Stimulated activated CD4-positive, alpha-beta T cell treated with anti-CD3 and anti-CD28 coated beads, Interleukin-4, amount 100 ng/mL, for 24 hours (primary cell): ENCODE measurements at regions not wholly inside any gene's neighbourhood (a gene's known extent, or its start where the extent isn't known, plus 50 kb on each side); places are given as distances from the start of the nearest gene placed in this dataset.
"Not testable (repeated sequence)": the region's sequence is repeated elsewhere in the genome, so short reads cannot be mapped to it uniquely, and the experiment has no call there.

Source experiments
- DNase-seq: peaks from one replicate; pipeline ENCODE4 v3.0.0-alpha.2; 2020

DNA sequence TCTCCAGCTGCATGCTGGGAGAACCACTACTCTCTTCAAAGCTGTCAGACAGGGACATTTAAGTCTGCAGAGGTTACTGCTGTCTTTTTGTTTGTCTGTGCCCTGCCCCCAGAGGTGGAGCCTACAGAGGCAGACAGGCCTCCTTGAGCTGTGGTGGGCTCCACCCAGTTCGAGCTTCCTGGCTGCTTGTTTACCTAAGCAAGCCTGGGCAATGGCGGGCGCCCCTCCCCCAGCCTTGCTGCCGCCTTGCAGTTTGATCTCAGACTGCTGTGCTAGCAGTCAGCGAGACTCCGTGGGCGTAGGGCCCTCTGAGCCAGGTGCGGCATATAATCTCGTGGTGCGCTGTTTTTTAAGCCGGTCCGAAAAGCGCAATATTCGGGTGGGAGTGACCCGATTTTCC is 215.0 kb downstream of the STIM2 start:
- not testable (repeated sequence) for DNase-seq

DNA sequence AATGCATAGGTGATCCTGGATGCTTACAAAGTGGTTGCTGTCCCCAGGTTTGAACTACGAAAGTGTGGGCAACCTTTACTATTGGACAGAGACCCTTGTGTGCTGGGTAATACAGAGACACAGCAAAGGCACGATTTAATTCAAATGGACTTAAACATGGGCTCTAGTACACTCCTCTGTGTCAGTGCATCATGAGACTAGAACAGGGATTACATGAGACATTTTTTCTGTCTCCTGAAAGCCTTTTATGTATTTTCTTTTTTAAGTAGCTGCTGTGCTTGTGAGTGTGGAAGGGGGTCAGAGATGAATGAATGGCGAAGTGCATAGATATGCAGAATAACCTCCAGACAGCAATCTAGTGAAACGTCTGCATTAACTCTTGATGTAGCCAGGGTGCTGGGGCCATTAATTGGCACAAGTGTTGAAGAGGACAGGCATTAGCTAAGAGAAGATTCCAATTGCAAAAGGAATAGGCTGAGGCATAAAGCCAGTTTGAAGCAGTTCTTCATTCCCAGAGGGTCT is 218.4 kb downstream of the STIM2 start:
- no peak for DNase-seq

DNA sequence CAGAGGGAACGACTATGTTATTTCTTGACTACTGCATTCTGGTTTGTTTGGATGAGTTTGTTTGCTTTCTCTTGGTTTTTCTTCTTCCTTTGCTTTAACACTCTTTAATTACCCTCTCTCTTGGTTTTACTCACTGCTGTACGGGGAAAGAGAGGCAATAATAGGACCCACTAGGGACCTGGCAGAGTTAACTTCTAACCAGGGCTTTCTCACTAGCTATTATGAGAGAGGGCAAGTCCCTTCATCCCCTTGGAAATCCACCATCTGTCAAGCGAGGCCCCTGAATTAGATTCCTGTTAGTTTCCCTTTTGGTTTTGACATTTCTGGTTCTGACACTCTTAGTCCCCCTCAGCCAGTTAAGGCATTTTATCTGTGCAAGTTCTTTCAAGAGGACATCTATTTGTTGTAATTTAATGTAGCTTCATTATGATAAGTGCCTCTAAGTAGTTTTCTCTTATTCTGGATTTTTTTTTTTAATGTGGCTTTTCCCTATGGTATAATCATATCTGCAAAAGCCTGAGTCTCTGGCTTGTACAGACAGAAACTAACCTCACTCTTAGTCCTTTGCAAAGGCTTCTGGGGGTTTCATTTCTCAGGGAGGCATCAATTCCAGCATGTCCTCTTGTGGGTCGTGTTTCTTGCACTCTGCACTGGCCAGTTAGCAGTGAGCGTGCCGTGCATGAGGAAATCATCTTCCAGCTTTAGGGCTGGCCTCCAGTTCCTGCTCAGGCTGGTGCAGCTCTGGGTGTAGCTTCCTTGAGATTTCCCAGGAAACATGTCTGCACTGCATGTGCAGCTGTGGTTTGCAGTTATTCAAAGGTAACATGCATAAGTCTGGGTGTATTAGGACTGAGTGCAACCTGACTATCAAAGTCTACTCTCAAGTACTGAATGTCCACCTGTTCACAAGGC is 221.3 kb downstream of the STIM2 start:
- no peak for DNase-seq

DNA sequence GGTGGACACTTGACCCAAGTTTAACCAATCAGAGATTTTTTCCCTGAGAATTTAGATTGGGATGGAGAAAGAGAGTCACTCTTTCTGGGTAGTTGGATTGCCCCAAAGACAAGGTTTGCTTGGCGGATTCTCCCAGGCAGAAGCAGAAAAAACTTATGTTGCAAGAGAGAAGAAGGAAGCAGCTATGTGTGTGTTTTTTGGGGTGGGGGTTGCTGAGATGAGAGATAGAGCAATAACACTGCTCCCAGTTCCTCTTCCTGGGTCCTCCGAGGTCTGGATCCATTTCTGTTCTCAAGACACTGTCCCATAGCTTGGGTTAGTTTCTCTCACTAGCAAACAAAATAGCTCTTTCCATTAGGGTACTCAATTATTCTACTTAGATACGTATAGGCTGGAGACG is 222.1 kb downstream of the STIM2 start:
- DNase-seq, result no peak

DNA sequence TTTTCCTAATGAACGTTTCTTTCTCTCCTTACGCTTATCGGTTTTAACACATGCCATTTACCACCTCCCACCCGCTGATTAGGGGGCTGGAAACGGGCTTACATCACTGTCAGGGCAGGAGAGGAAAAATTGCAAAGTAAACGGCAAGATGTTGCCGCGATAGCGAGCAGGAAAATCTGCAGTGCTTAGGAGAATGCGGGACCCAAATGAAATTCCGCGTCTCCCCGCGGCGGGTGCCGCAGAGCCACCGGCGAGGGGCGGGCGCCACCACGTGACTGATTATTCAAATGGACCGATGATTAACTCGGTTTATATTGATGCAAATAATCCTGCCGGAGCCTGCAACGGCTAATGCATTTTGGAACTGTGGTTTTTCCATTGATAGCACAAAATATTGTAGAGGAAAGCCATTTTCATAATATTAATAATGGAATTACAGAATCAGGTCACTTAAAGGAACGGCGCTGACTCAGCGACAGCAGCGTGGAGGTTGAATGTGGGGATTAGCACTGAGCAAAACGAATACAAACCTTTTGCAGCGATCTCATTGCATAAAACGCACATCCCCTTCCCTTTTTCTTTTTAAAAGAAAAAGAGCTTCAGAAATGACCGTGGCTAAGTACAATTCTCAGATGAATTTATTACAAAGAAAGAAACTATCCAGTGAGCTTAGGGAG is 224.2 kb downstream of the STIM2 start:
- DNase-seq, result peak; percentile 10

DNA sequence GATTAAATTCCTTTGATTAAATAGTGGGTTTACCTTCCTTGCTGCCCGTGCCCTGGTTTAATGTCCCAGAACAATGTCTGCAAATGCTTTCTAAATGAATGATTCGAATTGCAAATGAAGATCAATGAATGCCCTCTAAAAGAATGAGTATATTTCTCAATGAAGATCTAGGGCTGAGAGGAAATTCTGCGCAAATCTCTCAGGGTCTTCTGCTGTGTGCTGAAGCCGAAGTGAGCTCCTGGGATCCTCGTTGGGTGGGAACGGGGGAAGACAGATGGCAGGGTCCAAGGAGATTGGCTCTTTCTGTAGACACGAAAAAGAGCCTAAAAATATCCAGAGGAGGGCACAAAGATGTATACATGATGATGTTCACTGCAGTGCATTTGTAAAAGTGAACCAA is 224.8 kb downstream of the STIM2 start:
- DNase-seq, result no peak

DNA sequence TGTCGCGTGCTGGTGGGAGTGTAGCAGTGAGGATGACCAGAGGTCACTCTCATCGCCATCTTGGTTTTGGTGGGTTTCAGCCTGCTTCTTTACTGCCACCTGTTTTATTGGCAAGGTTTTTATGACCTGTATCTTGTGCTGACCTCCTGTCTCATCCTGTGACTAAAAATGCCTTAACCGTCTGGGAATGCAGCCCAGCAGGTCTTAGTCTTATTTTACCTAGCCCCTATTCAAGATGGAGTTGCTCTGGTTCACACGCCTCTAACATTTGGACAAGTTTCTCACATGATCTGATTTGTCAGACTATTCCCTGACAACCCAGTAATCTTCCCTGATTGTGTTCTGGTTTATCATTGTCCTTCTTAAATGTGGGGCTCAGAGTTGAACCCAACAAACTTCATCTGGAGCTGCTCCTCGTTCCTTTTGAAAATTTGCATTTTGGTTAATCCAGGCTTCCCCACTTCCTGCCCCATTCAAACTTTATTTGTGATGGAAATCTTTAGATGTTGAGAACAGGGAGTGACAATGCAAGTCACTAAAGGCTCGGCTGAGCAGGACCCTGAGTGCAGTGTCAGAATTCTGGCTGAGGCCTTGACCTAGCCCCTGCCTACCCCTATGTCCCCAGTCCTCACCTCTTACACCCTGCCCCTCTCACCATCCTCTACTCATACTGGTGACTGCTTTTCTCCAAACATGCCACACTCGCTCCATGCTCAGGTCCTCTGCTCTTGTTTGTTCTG is 226.8 kb downstream of the STIM2 start:
- DNase-seq, result no peak

DNA sequence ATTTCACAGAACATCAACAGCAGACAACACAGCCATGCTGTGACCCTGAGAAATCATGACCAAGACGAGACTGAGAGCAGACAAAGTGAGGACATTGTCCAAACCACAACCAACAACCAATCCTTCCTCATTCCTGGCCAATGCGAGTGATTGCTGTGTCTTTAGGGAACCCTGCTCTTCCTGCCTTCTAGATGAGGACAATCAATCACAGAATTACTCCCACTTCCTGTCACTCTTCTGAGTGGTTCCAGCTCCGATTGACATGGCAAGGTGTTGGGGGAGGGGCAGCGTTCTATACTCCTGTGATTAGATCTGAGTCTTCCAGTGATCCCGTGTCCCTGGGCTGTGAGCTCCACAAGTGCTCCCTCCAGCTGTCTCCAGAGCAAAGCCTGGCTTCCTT is 227.8 kb downstream of the STIM2 start:
- no peak for DNase-seq

DNA sequence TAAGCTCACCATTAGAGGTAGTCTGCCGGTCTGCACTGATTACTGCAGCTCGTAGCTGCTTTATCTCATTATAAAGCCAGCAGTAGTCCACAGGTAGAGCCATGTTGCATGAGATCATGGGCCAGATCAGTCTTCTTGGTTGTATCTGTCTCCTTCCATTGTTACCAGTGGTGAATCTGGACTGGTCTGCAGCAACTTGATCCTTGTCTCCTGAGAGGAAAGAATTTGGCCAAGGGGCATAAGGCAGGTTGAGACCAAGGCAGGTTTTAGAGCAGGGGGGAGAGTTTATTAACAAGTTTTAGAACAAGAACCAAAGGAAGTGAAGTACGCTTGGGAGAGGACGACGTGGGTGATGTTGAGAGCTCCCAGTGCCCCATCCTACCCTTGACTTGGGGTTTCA is 228.5 kb downstream of the STIM2 start:
- no peak for DNase-seq

DNA sequence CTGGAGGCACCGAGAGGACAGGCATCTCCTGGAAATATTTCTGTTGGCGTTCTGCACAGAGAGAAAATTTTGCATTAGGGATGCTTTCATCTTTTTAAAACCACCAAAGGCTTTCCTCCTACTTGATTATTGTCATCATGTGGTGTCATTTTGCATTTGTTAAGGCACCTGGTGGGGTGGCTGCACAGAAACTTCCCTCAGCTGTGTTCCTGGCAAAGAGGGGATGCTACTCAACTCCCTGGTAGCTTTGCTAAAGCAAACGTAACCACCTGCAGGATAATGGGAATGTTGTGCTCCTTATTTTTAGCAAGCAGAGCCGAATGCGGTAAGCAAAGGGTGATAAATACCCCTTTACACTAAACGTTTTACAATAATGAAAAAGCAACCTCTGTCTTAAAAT is 229.8 kb downstream of the STIM2 start:
- DNase-seq, result no peak

DNA sequence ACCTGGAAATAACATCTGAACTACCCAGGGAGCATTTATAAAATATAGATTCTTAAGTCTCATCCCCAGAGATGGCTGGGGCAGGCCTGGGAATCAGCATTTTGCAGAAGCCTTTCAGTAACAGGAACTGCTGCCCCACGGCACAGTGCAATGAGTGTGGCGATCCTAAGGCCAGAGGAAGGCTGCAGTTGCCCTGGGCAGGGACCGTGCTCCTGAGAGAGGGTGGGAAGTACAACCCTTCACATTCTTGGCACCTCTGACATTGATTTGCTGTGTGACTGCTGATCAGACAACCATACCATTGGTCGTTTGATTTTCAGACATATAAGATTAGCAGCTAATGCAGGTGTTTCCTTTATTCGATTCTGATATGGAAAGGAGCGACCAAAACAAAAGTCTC is 233.6 kb downstream of the STIM2 start:
- DNase-seq, result no peak

DNA sequence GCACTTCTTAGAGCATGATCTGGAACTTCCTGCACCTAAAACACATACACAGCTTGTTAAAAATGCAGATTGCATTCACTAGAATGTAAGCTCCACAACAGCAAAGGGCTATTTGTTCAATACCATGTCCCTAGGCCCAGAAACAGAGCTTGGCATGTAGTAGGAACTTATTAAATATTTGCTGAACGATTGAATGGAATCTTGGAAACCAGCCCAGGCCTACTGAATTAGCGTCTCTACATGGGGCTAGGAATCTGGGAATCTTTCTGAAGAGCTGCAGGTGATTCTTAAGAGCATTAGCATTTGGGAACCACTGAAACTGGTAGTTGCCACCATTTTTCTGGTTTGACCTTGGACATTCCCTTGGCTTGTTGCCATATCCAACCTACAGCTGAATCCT is 234.1 kb downstream of the STIM2 start:
- DNase-seq, result no peak

DNA sequence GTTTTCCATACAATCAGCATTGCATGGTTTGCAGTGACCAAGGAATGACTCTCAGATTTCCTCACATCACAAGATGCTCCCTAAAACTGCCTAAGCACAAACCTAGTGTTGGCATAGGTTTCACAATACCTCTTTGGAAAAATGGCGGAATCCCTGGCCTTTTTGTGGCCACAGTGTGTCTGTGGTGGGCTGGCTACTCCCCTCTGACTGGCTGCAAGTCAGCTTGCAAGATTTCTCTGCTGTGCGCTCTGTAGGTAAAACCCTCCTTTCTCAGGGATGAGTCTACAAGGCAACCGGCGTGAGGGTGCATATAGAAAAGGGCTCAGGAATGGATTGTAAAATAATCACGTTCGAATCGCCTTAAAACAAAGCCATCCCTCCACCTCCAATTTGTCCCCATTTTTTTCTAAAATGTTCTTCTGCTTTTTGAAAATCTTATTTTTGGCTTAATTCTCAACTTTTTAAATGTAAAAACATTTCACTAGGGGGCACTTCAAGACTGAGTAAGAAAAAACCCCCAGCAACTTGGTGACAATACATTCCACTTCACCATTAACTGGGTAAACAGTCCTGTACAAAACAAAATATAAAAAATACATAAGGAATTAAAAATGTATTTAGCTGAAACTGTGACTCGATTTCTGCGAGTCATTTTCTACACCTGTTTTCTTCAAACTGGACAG is 235.6 kb downstream of the STIM2 start:
- DNase-seq, result no peak

DNA sequence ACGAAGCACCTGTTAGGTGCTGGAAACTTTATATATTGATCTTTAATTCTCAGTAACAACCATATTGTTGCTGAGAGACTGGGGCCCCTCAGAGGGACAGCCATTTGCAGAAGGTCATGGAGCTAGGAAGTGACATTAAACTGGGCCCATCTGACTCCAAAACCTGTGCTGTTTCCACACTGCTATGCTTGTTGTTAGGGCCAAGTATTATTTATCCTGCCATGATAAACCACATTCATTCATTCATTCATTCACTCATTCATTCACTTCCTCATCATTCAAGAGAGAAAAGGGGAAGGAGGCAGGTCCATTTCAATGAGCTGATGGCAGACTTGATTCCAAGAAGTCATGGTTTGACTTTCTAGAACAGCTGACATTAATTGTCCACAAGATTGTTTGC is 237.4 kb downstream of the STIM2 start:
- DNase-seq, result no peak

DNA sequence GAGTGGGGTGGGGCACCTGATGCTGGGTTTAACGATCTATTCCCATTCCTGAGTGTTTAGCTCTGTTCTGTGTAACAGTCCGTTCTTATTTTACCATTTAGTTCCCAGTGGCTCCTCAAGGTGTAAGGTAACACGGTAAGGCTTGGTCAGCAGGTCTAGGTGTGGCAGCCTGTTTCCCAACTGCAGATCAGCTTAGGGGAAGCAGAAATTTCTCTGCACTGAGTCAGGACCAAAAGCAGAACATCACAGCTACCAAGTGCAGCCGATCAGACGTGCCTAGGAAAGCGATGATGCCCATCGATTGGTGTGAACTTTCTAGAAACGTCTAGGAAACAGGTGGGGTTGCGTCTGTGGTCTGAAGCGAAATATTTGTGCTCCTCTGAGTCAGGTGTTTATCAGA is 240.1 kb downstream of the STIM2 start:
- no peak for DNase-seq

DNA sequence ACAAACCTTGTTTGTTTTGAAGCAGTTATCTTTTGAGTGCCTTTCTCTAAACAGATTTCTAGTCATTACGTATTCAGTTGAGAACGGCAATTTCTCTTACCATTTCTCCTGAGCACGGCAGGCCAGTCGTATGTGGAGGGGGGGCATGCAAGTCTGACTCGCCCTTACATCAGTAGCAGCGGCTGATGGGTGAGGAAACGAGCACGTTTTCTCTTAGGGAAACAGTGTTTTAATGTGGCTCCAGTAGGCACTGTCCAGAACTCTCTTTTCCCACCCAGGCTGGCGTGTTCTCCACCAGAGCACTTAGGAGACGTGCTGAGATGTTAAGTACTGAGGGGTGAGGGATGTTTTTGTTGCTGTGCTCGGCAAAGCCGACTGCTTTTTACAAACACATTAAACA is 240.5 kb downstream of the STIM2 start:
- no peak for DNase-seq

DNA sequence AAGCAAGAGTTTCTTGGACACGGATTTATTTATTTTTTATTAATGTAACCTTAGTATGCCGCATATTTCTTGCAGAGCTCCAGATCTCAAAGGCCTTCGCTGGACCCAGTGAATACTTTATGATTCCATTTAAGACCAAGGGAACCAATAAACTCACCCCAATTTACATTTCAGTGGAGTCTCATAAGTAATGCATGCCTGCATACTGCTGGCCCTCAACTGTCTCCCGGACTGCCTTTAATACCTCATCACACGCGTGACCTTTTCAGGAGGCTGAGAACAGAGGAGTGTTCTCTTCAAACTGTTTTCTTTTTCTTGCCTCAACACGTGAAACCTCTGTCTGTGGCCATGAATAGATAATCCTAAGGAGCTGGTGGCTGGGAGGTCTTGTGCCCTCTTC is 240.9 kb downstream of the STIM2 start:
- DNase-seq, result no peak

DNA sequence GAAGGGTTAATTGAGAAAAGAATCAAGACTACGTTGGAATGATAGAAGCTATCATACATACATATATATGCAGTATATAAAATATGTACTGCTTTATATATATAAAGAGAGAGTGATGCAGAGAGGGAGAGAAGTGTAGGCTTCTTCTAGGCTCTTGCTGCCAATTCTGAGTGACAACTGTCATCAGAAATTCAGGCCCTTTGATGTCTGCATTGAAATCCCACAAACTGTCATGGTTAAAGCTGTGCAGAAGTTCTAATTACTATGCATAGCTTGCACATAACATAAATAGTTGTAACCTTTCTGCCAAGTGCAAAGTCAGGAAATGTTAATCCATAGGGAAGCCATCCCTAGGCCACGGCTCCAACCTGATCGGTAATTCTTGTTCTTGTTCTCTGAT is 251.0 kb downstream of the STIM2 start:
- DNase-seq, result no peak

DNA sequence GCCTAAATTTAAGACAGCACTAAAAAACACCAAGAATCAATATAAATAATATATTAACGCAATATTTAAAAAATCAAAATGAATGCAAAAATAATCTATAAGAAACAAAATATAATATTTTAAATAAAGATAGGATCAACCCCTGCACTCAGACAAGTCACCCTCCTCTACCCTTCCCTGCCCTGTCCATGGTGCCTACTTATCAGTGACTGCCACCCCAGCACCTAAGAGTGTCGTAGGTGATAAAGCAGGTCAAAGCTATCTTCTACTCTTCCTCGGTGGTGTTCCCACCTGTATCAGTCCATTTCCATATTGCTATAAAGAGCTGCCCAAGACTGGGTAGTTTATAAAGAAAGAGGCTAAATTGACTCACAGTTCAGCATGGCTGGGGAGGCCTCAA is 251.9 kb downstream of the STIM2 start:
- DNase-seq, result no peak

DNA sequence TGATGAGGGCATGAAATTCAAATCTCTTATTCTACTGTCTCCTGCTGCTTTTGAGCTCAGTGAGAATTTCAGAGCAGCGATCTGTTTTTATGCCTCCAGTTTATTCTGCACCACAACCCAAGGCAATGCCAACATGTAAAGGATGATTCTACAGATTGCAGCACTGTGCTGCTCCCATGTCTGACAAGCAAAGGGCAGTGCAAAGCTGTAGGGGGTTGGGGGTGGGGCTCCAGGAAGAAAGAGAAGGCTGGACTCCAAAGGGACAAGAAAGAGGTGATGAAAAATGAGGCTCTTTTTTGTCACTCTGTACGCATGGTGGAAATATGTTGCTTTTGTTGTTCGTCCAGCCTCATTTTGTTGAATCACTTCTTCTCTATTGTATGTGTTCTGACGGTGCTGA is 254.6 kb downstream of the STIM2 start:
- DNase-seq, result no peak

DNA sequence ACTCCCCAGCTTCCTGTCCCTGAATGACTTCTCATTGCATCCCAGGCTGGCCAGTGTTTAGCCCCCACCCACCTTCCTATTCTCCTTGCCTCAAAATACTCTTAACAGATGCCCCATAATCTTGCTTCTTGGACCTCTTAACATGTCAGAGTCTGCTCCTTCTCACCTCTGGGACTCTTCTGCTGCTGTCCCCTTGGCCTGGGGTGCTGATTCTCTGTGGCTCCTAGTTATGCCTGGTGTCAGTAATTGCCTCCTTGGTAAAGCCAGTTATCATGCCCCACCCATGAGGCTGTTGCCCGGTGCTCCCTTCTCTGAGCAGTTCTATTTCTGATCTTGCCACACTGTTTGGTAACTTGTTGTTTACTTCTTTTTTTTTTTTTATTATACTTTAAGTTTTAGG is 256.8 kb downstream of the STIM2 start:
- no peak for DNase-seq

DNA sequence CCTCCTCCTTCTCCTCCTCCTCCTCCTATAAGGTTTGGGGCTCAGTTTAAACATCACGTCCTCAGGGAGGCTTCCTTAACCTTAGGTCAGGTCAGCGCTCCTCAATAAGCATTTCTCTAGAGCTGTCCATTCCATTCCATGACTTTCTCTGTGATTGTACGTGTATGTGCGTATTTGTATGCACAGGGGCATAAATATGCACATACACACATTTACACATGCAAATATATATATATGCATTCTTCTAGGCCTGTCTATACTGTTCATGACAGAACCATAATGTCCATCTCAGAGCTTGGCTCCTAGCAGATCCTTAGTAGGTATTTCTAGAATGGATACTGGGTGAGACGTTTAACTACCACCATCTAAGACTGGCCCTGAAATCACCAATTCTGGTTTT is 258.6 kb downstream of the STIM2 start:
- DNase-seq, result no peak

DNA sequence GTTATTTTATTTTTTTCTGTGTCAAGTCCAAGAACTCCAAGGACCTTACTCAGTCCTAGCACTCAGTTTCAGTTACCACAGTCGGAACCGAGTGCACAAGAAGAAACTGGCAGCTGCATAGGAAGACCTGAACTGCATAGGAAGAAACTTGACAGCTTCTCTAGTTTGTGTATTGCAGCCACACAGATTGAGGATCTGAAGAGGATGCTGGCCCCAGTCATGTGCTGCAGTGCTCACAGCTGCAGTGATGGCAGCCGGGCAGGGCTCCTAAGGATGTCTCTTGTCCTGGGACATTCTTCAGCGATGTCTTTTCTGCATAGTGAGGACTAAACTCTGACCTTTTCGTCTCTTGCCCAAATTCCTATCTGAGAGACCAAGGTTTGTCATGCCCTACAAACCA is 261.2 kb downstream of the STIM2 start:
- DNase-seq, result no peak
